ENCODE measurements at regions not wholly inside any gene's neighbourhood (a gene's known extent, or its start where the extent isn't known, plus 50 kb on each side); places are given as distances from the start of the nearest gene placed in this dataset.
A peak's percentile ranks its signal among the peaks of the same experiment; 100 is the strongest.

DNA sequence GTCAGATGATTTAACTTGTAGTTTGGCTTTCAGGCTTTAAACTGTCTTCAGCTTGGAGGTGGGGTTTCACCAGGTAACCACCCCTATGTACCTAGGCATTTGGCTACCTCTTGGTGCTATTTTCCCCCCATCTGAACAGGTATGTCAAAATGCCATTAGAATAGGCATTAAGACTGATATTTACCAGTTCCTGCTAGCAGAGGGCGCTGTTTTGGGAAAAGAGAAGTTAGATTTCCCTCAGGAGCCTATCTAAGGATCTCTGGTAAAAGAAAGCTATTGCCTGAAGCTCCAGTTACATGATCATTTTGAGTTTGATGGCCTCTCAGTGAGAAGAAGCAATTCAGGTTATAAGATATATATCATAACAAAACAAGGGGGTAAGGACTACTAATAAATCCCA lies 879.1 kb downstream of the SH3BGRL start:
- no peak for DNase-seq (ENCODE audit: low read depth)

DNA sequence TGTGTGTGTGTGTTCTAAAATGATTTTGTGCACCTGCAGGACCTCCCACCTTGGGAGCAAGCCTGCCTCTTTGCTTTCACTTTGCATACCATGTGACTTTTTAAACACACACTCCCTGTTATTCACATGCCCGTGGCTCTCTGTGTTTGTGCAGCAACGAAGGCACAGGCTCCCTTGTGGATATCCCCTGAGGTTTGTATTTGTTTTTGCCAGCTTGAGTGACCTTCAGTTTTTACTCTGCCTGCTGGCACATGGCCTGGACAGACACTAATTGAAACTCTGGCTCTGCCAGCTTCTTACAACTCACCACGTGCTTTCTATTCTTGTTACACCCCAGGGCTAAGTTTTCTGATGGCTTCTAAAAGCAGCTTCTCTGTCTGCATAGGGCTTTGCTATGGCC lies 885.8 kb downstream of the SH3BGRL start:
- no peak for DNase-seq (ENCODE audit: low read depth)

DNA sequence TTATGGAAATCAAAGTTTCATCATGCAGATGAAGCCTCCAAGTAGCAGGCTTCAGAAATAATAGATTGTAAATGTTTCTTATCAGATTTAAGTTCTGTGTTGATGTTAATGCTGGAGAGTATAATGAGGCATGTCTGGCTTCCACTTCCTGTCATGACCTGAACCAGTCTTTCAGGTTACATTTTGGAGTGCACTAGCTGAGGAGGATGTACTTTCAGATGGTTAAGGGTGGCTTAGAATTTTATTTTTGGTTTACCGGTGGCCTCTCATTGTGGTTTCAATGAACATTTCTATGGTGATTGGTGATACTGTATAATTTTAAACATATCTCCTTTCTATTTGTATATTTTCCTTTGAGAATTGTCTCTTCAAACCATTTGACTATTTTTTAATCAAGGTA lies 890.4 kb downstream of the SH3BGRL start:
- no peak for DNase-seq (ENCODE audit: low read depth)

GRCh38 chrX:82125103-82125502 lies 923.2 kb downstream of the SH3BGRL start:
- no peak for DNase-seq (ENCODE audit: low read depth)

DNA sequence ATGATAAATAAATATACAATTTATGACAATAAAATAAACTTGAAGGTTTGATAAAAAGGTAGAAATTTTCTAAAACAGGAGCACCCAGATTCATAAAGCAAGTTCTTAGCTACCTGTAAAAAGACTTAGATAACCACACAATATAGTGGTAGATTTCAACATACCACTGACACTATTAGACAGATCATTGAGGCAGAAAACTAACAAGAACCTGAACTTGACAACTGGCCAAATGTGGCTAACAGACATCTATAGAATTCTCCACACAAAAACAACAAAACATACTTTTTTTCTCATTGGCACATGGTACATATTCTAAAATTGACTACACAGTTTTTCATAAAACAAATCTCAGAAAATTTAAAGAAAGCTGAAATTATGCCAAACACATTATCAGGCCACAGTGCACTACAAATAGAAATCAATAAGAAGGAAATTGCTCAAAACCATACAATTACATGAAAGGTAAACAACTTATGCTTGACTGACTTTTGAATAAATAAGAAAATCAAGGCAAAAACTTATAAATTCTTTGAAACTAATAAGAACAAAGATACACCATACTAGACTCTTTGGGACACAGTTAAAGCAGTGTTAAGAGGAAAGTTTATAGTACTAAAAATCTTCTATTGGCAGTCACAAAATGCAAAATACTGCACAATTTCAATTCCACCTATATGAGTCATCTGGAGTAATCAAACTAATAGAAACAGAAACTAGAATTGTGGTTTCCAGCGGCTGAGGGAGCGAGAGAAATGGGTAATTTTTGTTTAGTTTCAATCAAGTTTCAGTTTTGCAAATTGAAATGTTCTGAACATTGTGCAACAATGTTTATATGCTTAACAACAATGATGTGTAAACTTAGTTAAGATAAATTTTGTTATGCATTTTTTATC lies 925.6 kb downstream of the SH3BGRL start:
- DNase-seq (ENCODE audit: low read depth) = no peak

DNA sequence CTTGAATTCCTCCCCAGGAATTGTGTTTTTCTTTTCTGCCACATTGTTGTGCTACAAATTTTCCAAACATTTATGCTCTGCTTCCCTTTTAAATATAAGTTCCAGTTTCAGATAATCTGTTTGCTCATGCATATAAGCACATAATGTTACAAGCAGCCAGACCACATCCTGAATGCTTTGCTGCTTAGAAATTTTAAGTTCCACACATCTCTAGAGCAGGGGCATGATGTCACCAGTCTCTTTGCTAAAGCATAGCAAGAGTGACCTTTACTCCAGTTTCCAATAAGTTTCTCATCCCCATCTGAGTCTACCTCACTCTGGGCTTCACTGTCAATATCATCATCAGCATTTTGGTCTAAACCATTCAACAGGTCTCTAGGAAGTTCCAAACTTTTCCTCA lies 932.5 kb downstream of the SH3BGRL start:
- no peak for DNase-seq (ENCODE audit: low read depth)

DNA sequence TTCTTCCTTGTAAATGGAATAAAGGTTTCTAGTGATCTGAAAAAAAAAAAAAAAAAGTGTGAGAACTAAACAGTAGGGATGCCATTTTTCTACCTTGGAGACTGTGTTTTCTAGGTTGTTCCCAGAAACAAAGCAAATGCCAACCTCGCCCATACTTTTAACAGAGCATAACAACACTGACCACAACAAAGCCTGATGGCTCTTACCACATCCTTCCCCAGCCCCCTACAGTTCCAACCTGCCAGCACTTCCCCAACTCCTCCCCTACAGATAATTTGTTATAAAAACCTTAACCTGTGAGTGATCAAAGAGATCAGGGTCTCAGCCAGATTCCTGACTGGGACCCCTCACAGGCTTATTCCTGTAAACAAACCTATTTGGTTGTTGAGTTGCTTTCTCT lies 940.0 kb downstream of the SH3BGRL start:
- no peak for DNase-seq (ENCODE audit: low read depth)

- no peak for DNase-seq (ENCODE audit: low read depth)
These were observed 959.3 kb downstream of the SH3BGRL start for GRCh38 chrX:82161195-82161594.

DNA sequence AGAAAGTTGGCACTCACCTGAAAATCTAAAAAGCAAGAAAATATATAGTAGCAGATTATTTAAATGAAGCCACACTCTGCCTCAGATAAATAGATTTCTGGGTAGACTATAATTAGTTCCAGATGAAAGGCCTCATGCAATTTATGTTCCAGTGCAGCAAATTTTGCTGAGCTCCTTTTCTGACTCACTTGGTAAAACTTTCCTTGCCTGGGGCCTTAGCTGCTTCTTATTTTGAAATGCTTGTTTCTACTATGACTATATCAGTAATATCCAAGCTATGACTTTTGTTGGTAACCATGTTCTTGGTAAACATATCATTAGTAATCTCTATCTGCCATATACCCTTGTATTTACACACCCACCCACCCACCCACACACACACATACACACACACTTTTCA lies 961.8 kb downstream of the SH3BGRL start:
- DNase-seq (ENCODE audit: low read depth) = no peak

DNA sequence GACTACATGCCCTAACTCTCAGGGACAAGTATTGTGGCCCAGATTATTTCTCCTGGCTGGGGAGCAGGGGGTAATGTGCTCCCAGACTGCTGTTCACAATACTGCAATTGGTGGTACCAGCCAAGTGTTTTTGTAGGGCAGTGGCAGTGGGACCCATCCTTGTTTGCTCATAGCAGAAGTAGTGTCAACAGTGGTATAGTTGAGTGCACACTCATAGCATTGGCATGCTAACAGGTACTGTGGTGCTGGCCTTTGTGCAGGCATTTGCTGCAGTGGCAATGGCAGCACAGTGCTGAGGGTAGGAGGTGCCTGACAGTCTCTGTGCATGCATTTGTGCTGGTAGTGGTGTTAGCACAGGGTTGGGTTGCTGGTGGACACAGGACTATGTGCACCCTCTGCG lies 995.0 kb downstream of the SH3BGRL start:
- no peak for DNase-seq (ENCODE audit: low read depth)

DNA sequence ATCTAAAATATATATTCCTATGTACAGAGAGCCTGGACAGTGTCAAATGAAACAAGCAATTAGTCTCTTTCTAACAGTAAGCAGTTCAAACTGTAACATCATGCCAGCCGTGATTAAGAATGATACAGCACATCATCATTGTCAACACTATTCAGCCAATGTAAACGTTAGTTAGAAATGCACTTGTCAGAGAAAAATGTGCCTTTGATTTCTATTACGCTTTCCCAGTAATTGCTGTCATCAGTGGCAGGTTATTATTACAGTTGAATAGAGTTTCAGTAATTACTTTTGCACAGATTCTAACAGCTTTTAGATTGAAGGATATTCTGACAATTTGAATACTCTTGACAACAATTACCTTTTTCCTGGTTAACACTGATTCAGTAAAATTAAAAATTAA lies 1007.1 kb downstream of the SH3BGRL start:
- DNase-seq (ENCODE audit: low read depth) = no peak

GRCh38 chrX:82218361-82218760 lies 1016.5 kb downstream of the SH3BGRL start:
- peak; percentile 45 for DNase-seq (ENCODE audit: low read depth)

DNA sequence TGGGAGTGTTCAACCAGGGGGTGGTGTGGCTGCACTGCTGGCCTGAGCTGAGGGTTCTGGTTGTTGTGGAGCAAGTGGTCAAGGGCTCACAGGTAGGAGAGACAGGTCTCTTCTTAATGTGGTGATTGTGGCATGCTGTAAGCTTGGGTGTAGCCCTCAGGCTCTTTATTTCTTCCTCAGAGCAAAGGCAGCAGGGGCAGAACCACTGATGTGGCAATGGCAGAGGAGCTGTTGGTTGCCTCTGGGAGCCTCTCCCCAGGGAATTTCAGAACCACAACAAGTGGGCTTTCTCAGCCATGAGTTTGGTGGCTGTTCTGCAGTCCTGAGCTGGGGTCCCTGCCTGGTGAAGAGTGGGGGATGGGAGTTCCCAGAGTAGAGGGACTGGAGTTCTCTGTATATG lies 1017.2 kb downstream of the SH3BGRL start:
- no peak for DNase-seq (ENCODE audit: low read depth)

DNA sequence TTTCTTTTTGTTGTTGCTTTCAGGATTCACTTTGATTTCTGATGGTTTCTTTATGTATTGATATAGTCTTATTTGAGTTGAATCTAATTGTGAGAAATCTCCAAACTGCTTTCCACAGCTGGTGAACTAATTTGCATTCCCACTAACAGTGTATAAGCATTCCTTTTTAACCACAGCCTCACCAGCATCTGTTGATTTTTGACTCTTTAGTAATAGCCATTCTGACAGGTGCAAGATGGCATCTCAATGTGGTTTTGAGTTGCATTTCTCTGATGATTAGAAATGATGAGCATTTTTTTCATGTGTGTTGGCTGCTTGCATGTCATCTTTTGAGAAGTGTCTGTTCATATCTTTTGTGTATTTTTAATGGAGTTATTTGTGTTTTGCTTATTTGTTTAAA lies 1023.1 kb downstream of the SH3BGRL start:
- DNase-seq (ENCODE audit: low read depth) = no peak

DNA sequence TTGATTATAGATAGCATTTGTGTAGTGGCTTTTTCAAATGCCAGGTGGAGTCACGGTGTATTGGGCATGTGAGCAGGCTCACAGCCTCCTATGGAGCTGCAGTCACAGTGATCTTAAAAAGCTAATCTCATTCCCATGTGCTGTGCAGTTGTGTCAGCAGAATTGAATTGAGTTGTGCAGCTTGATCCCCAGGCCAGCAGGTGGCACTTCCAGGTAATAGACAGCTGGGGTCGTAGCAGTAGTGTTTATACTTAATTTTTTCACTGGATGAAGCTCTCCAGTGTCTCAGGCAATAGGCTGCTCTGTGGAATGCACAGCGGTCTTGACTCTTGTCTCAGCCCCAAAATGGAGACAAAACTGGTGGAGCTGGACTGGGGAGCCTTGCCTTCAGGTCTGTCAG lies 1028.1 kb downstream of the SH3BGRL start:
- no peak for DNase-seq (ENCODE audit: low read depth)

- DNase-seq (ENCODE audit: low read depth) = no peak
These were observed 1030.8 kb downstream of the SH3BGRL start for GRCh38 chrX:82232679-82233078.

GRCh38 chrX:82237328-82237727 lies 1035.4 kb downstream of the SH3BGRL start:
- no peak for DNase-seq (ENCODE audit: low read depth)

Measured in CMK (cell line).